Lung (tissue), 11 donors: ENCODE measurements at regions not wholly inside any gene's neighbourhood (a gene's known extent, or its start where the extent isn't known, plus 50 kb on each side); places are given as distances from the start of the nearest gene placed in this dataset.

ENCODE experiments used
- ATAC-seq: fragments of 200-7000 bp; cut with Tn5 transposase; one replicate; pipeline ENCODE4 v1.9.1; 2020; ENCODE audit warnings: moderate number of reproducible peaks; ENCODE audit not compliant: insufficient read depth, low FRiP score
- DNase-seq, 3 donors: peaks; one replicate each; pipeline ENCODE4 v3.0.0-alpha.2; 2013 to 2017
- H3K27ac ChIP-seq, 2 donors: one replicate each; pipeline ENCODE4 v1.5.1; 2013; ENCODE audit warnings: mild to moderate bottlenecking in 2 of 2, moderate library complexity in 2 of 2, control low read depth in 1 of 2, inconsistent platforms in 1 of 2, low read depth in 1 of 2, low read length in 1 of 2
- H3K27me3 ChIP-seq, 3 donors: one replicate each; pipeline ENCODE4 v1.5.1; 2013; ENCODE audit warnings: low read length in 2 of 3; ENCODE audit not compliant: control insufficient read depth in 3 of 3, insufficient read depth in 3 of 3
- H3K36me3 ChIP-seq, 4 donors: one replicate each; pipeline ENCODE4 v1.5.1; 2013; ENCODE audit warnings: low read length in 4 of 4, mild to moderate bottlenecking in 1 of 4, moderate library complexity in 1 of 4; ENCODE audit not compliant: control insufficient read depth in 4 of 4, insufficient read depth in 4 of 4
- H3K4me1 ChIP-seq, 5 donors: one replicate each; pipeline ENCODE4 v1.5.1; 2013; ENCODE audit warnings: low read length in 5 of 5, mild to moderate bottlenecking in 2 of 5, moderate library complexity in 1 of 5; ENCODE audit not compliant: control insufficient read depth in 5 of 5, insufficient read depth in 5 of 5
- H3K4me3 ChIP-seq: one replicate; pipeline ENCODE4 v1.5.1; 2013; ENCODE audit warnings: mild to moderate bottlenecking, control low read depth, moderate library complexity
- H3K9ac ChIP-seq, 2 donors: one replicate each; pipeline ENCODE4 v1.5.1; 2013; ENCODE audit warnings: low read length in 2 of 2, control low read depth in 1 of 2; ENCODE audit not compliant: insufficient read depth in 1 of 2
- H3K9me3 ChIP-seq, 4 donors: one replicate each; pipeline ENCODE4 v1.5.1; 2013; ENCODE audit warnings: low read length in 3 of 4, mild to moderate bottlenecking in 1 of 4, moderate library complexity in 1 of 4; ENCODE audit not compliant: control insufficient read depth in 4 of 4, insufficient read depth in 3 of 4
- WGBS, 2 donors: extraction: QIAGEN DNeasy Blood & Tissue Kit; methylation state at CpG; one replicate each; pipeline ENCODE4 v1.1.7; 2013; 5-methylcytosine and 5-hydroxymethylcytosine counted together
- TF ChIP-seq, protein P1 (sequence below): IDR thresholded peaks from 2 replicates; pipeline ENCODE4 v1.5.1; 2012; ENCODE audit warnings: mild to moderate bottlenecking; ENCODE audit errors: control extremely low read depth, extremely low read depth
- donor health status: control.
- donor health status: control.
- donor health status: Bipolar disorder and iron deficiency.
- donor health status: healthy.
- donor health status: DM: yes; HTN: yes; CAD: no.

GRCh38 chr1:219398815-219399396 lies 214.0 kb downstream of the ZC3H11B start:
- Histone ChIP-seq H3K36me3 (no peaks in the 10 kb centered on the region), H3K4me1 (no peaks in the 10 kb centered on the region), H3K9ac (no peak overlapping the region), H3K4me3 (no peak overlapping the region), H3K27ac (no peak overlapping the region), H3K27me3 (no peaks in the 10 kb centered on the region), H3K9me3 (peaks cover 0 to 7% (median 0%) of the 10 kb centered on the region in 4 donors)
- ATAC-seq (no peak), DNase-seq (no peak)
- WGBS, 2 donors = 77 to 92% methylated on average over 2 of the region's 2 CpGs
- TF ChIP-seq, protein P1, sequence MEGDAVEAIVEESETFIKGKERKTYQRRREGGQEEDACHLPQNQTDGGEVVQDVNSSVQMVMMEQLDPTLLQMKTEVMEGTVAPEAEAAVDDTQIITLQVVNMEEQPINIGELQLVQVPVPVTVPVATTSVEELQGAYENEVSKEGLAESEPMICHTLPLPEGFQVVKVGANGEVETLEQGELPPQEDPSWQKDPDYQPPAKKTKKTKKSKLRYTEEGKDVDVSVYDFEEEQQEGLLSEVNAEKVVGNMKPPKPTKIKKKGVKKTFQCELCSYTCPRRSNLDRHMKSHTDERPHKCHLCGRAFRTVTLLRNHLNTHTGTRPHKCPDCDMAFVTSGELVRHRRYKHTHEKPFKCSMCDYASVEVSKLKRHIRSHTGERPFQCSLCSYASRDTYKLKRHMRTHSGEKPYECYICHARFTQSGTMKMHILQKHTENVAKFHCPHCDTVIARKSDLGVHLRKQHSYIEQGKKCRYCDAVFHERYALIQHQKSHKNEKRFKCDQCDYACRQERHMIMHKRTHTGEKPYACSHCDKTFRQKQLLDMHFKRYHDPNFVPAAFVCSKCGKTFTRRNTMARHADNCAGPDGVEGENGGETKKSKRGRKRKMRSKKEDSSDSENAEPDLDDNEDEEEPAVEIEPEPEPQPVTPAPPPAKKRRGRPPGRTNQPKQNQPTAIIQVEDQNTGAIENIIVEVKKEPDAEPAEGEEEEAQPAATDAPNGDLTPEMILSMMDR = no peak

DNA sequence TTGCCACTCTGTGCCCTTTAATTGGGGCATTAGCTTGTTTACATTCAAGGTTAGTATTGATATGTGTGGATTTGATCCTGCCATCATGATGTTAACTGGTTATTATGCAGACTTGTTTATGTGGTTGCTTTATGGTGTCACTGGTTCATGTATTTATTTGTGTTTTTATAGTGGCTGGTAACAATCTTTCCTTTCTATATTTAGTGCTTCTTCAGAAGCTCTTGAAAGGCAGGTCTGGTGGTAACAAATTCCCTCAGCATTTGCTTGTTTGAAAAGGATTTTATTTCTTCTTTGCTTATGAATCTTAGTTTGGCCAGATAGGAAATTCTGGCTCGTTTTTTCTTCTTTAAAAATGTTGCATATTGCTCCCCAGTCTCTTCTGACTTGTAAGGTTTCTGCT lies 215.4 kb downstream of the ZC3H11B start:
- no peak for DNase-seq
- WGBS, 2 donors = 55 to 62% methylated on average over 1 of the region's 1 CpG
- H3K36me3 ChIP-seq = peaks cover 0 to 3% (median 0%) of the 10 kb centered on the region in 4 donors
- H3K9ac ChIP-seq = no peak overlapping the region
- no peak overlapping the region for H3K27ac ChIP-seq
- H3K27me3 ChIP-seq = no peaks in the 10 kb centered on the region
- H3K4me3 ChIP-seq = no peak overlapping the region
- no peak for ATAC-seq
- peaks cover 0 to 10% (median 2%) of the 10 kb centered on the region in 4 donors for H3K9me3 ChIP-seq
- TF ChIP-seq, protein P1 = no peak
- H3K4me1 ChIP-seq = no peaks in the 10 kb centered on the region

- TF ChIP-seq, protein P1 = no peak
- Histone ChIP-seq H3K27ac (no peak overlapping the region), H3K4me1 (peaks cover 0 to 2% (median 0%) of the 10 kb centered on the region in 5 donors), H3K4me3 (no peak overlapping the region), H3K36me3 (peaks cover 0 to 3% (median 0%) of the 10 kb centered on the region in 4 donors), H3K9me3 (peaks cover 0 to 12% (median 2%) of the 10 kb centered on the region in 4 donors), H3K27me3 (no peaks in the 10 kb centered on the region), H3K9ac (no peak overlapping the region)
- no peak for ATAC-seq
- DNase-seq = no peak
These were observed 217.6 kb downstream of the LYPLAL1 start for GRCh38 chr1:219391297-219391696.

DNA sequence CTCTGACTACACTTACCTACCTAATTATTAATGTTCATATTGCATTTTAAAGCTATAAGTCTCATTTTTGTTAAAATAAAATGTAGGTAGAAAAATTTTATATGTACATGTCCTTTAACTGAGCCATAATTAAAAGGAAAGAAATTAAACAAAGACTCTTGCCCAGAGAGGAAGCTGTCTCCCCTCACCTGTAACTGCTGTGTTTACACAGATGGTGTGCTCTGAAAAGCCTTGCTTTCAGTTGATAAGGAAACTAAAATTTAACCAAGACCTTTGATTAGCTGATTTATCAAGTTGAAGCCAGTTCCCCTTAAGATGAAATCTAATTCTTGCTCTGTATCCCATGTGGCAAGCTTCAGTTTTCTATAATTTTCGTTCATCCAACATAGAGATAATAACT lies 213.5 kb downstream of the LYPLAL1 start:
- Histone ChIP-seq H3K36me3 (no peaks in the 10 kb centered on the region), H3K27ac (no peak overlapping the region), H3K9me3 (peaks cover 0 to 2% (median 0%) of the 10 kb centered on the region in 4 donors), H3K4me3 (no peak overlapping the region), H3K27me3 (no peaks in the 10 kb centered on the region), H3K4me1 (peaks cover 0 to 2% (median 0%) of the 10 kb centered on the region in 5 donors), H3K9ac (no peak overlapping the region)
- ATAC-seq (no peak), DNase-seq (no peak)
- TF ChIP-seq, protein P1 = no peak
- WGBS, 2 donors = 59 to 74% methylated on average over 1 of the region's 1 CpG
